Right kidney (tissue), 1 donor: ENCODE measurements at regions not wholly inside any gene's neighbourhood (a gene's known extent, or its start where the extent isn't known, plus 50 kb on each side); places are given as distances from the start of the nearest gene placed in this dataset.

Experiments used
- DNase-seq: peaks from one replicate; pipeline ENCODE4 v3.0.0-alpha.2; 2016

- DNase-seq = no peak
Observed at GRCh38 chr4:37737466-37737865, 51.3 kb upstream of the RELL1 start.
